Activated naive CD4-positive, alpha-beta T cell (primary cell): ENCODE measurements at regions not wholly inside any gene's neighbourhood (a gene's known extent, or its start where the extent isn't known, plus 50 kb on each side); places are given as distances from the start of the nearest gene placed in this dataset.
"Not testable (repeated sequence)": the region's sequence is repeated elsewhere in the genome, so short reads cannot be mapped to it uniquely, and the experiment has no call there.

Experiments used
- DNase-seq, 4 experiments: peaks; one replicate each; lab custom pipeline; 2025; lab: John Stamatoyannopoulos, UW

DNA sequence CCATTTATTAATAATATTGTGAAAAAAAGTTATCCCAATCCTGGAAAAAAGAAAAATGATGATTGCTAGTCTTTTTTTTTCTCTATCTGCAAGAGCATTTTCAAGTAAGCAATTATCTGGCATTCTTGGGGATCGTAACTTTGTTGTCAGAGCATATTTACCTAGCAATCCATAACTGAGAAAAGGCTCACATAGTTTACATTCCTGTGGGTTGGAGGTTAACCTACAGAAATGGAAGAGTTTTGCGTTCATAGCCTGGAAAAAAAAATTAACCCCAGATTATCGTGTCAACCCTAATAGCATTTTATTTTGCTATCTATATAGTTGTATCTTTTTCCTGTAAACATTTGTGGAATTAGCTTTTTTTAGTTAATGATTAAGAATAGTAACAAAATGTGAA, 292.3 kb downstream of the DAD1 start:
- no peak for DNase-seq

DNA sequence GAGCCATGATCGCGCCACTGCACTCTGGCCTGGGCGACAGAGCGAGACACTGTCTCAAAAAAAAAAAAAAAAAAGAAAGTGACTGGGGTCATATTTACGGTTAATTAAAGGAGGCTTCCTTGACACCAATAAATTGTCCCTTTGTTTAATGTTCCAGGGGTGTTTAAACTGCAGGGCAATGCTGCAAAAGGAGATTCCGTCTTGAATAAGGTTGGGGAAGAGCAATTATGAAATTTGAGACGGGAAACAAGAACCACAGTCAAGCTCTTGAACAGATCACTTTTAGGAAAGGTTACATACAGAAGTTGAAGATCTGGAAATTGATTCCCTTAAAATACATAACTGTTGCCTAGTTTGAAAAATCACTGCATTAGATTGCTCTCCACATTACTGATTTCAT, 292.9 kb downstream of the DAD1 start:
- no peak for DNase-seq

- no peak for DNase-seq
Observed at GRCh38 chr14:22291406-22291805, 297.6 kb downstream of the DAD1 start.

- DNase-seq, result no peak
Observed at GRCh38 chr14:22289570-22289969, 299.5 kb downstream of the DAD1 start.

DNA sequence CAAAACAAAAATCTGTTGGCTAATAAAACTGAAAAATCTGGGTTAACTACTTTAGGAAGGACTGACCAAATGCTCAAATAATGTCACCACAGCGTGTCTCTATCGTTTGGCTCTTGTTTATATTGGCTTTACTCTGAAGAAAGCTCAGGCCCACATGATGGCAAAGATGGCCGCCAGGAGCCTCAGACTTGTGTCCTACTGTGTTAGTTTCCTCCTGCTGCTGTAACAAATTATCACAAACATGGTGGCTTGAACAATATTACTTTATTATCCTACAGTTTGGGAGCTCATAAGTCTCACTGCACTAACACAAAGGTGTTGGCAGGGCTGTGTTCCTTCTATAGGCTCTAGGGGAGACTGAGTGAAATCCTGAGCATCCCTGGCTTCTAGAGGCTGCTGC, 303.0 kb downstream of the DAD1 start:
- no peak for DNase-seq

- DNase-seq, result no peak
Observed at GRCh38 chr14:22282949-22283348, 306.1 kb downstream of the DAD1 start.

GRCh38 chr14:22282417-22282816, 306.6 kb downstream of the DAD1 start:
- no peak for DNase-seq

GRCh38 chr14:22281447-22281874, 307.6 kb downstream of the DAD1 start:
- DNase-seq, result not testable (repeated sequence)

GRCh38 chr14:22280497-22281316, 308.3 kb downstream of the DAD1 start:
- no peak for DNase-seq

DNA sequence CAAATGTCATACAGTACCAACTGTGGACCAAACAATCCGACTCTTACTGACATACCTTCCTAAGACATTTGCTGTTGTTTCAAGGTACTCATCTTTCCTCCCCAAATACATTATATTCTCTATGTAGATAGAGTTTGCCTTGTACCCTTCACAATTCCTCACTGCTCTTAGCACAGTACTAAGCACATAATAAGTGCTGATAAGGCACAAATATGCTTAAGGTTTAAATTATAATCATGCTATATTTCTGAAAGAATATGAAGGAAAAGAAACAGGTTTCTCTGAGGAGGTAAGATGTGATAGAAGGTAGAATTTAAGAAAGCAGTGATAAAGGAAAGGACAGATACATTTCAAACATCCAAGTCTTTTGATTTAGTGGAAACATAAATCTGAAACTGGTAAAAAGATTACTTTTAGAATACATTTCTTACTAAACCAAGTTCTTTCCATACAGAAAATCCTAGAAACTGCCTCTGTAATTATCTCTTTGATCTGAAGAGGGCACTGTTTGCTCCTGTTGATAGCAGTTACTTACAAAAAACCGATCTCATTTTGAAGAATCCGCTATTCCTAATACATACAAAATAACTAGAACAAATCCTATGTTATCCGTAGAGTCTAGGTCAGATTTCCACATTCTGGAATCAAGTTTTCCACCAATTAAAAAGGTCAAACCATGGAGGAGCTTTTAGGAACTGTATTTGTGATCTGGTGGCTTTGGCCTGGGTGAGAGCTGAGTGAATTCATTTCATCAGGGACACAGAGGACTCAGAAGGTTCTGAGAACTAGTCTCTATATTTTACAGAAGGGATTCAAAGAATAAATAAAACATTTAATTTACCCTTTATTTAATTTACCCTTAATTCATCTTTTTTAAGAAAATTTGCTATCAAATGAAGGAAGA, 311.9 kb downstream of the DAD1 start:
- no peak for DNase-seq

GRCh38 chr14:22271838-22272799, 316.9 kb downstream of the DAD1 start:
- no peak for DNase-seq

GRCh38 chr14:22268875-22269274, 320.1 kb downstream of the DAD1 start:
- DNase-seq, result no peak

GRCh38 chr14:22266683-22267082, 322.3 kb downstream of the DAD1 start:
- no peak for DNase-seq

GRCh38 chr14:22266142-22266442, 322.9 kb downstream of the DAD1 start:
- no peak for DNase-seq

DNA sequence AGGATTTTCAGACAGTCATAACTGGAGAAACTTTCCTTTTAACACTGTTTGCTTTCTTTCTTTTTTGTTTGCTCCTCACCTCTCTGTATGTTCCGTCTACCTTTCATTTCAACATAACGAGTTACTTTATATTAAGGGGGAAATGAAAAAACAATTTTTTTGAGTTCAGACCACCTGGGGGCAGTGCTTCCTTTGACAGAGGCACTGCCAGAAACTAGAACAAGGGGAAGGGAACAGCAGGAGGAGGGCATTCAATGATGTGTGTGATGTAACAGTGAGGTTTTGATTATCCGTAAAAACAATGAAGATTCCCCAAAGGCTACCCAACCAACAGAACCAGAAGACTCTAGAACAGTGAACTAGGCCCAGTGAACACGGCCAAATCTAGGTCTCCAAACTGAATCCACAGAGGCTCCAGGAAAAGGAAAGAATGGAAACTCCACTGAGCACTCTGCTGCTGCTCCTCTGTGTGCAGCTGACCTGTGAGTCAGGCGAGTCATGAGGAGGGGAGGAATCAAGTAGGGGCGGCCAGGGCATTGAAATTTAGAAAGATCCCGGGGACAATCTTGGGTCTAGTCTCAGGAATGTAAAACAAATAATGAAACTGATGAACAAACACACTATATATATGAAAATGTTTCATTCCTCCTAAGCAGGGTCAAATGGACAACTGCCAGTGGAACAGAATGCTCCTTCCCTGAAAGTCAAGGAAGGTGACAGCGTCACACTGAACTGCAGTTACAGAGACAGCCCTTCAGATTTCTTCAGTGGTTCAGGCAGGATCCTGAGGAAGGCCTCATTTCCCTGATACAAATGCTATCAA, 323.5 kb downstream of the DAD1 start:
- DNase-seq, result no peak

DNA sequence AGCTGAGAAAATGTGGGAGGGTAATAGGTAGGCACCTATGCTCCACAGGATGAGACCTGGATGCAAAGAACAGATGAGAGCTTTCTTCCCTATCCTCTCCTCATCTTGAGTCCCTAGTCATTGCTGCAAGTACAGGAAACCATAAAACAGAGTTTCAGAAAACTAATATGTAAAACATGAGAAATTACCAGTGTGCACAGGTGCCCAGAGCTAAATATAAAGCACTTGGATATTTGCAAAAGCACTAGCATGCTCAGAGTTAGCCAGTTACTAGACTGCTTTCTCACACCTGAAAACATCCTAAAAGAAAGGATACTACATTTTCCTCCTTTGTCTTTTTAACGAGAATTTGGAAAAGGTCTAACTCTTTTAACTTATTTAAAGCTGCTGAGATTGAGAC, 324.3 kb downstream of the DAD1 start:
- no peak for DNase-seq

DNA sequence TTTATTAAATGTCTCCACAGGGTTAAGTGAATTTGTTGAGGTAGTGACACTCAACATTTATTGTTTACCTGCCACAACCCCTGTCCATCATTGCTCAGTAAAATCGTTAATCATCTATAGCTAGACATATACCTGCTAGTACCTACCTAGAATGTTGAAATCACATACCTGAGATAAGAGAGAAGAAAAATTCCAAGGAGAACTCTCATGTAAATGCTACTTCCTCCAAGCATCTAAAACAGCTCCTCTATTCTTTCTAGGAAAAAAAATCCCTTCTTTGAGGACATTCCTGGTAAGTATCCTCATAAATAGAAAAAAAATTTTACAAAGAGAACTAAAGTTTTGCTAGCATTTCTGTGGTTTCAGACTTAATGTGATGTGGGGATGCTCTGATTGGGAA, 325.1 kb downstream of the DAD1 start:
- no peak for DNase-seq

DNA sequence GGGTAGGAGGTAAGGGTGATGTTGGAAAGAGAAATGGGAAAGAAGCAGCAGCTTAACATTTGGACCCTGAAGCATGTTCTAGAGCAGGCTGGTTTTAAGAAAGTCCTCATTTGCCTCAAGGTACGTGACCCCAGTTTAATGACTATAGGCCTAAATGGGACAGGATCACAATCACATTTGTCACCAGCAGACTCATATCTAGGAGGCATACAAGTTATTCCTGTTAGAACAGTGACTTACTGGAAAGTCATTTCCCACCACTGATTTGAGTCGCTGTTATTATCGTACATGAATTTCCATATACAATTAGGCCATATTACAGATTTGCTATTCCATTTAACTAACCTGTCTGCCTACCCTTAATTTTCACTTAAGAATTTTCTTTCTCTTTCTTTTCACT, 326.1 kb downstream of the DAD1 start:
- DNase-seq, result no peak

- DNase-seq, result no peak
Observed at GRCh38 chr14:22255017-22255950, 333.7 kb downstream of the DAD1 start.

DNA sequence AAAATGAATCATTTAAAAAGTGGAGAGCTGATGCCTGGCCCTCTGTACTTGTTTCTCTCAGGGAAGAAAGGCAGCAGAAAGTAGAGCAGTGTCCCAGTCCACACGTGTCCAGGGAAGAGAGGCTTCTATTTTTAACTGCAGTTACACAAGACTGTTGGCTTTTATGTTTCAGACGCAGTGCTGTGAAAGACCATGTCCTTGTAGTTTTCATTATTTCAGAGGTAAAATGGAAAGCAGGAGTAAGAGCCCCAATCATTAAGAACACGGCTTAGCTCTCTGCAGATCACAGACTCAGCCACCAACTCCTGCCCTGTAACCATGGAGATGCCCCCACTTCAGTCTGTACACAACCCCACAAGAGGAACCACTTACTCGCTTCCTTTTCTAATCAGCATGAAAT, 336.3 kb downstream of the DAD1 start:
- DNase-seq, result no peak
